GM23338 (cell line): ENCODE measurements at regions not wholly inside any gene's neighbourhood (a gene's known extent, or its start where the extent isn't known, plus 50 kb on each side); places are given as distances from the start of the nearest gene placed in this dataset.

Experiments
- ATAC-seq: fragments of 200-7000 bp; cut with Tn5 transposase; 3 replicates; pipeline ENCODE4 v1.9.1; 2020
- DNase-seq: peaks from one replicate; pipeline ENCODE4 v3.0.0-alpha.2; 2015; ENCODE audit warnings: low spot score
- H2AFZ ChIP-seq: fragments of 200-600 bp; sonication (generic); 2 replicates; pipeline ENCODE4 v1.8.0; 2016; ENCODE audit warnings: antibody characterized with exemption, mild to moderate bottlenecking, moderate library complexity
- H3F3A ChIP-seq: fragments of 200-600 bp; sonication (generic); replicated peaks from 2 replicates; pipeline ENCODE4 v1.8.0; 2017; ENCODE audit warnings: antibody characterized with exemption, mixed run types, low read depth
- H3K27ac ChIP-seq: fragments of 200-600 bp; sonication (generic); 2 replicates; pipeline ENCODE4 v1.6.1; 2016; ENCODE audit warnings: low read depth
- H3K27me3 ChIP-seq: fragments of 200-600 bp; sonication (generic); 2 replicates; pipeline ENCODE4 v1.8.0; 2016; ENCODE audit warnings: mild to moderate bottlenecking, mixed run types, moderate library complexity; ENCODE audit not compliant: insufficient read depth
- H3K36me3 ChIP-seq: fragments of 200-600 bp; sonication (generic); 2 replicates; pipeline ENCODE4 v1.8.0; 2016; ENCODE audit warnings: mild to moderate bottlenecking; ENCODE audit not compliant: insufficient read depth
- H3K4me1 ChIP-seq: fragments of 200-600 bp; sonication (generic); 2 replicates; pipeline ENCODE4 v1.8.0; 2016; ENCODE audit warnings: mild to moderate bottlenecking, moderate library complexity; ENCODE audit not compliant: insufficient read depth
- H3K4me2 ChIP-seq: fragments of 200-600 bp; sonication (generic); 2 replicates; pipeline ENCODE4 v1.7.1; 2017; ENCODE audit warnings: mixed run types
- H3K4me3 ChIP-seq: fragments of 200-600 bp; sonication (generic); 2 replicates; pipeline ENCODE4 v1.6.1; 2016; ENCODE audit warnings: mixed run types
- H3K79me2 ChIP-seq: fragments of 200-600 bp; sonication (generic); replicated peaks from 2 replicates; pipeline ENCODE4 v1.8.0; 2017; ENCODE audit warnings: mild to moderate bottlenecking; ENCODE audit not compliant: insufficient read depth
- H3K9me2 ChIP-seq: fragments of 200-600 bp; sonication (generic); 2 replicates; pipeline ENCODE4 v1.8.0; 2017; ENCODE audit not compliant: insufficient read depth
- H4K20me1 ChIP-seq: fragments of 200-600 bp; sonication (generic); replicated peaks from 2 replicates; pipeline ENCODE4 v1.8.0; 2017; ENCODE audit warnings: mild to moderate bottlenecking; ENCODE audit not compliant: insufficient read depth
- H3K27ac Mint-ChIP-seq: 2 replicates; pipeline ENCODE4 v1.8.0; 2020; ENCODE audit warnings: inconsistent platforms, mild to moderate bottlenecking, moderate library complexity, mixed read lengths
- H3K27me3 Mint-ChIP-seq: 3 replicates; pipeline ENCODE4 v1.8.0; 2022; ENCODE audit warnings: low read depth, mild to moderate bottlenecking, moderate library complexity, mixed read lengths, inconsistent platforms; ENCODE audit not compliant: insufficient read depth, poor library complexity
- H3K36me3 Mint-ChIP-seq: 3 replicates; pipeline ENCODE4 v1.8.0; 2021; ENCODE audit warnings: low read depth, mild to moderate bottlenecking, inconsistent platforms, moderate library complexity, mixed read lengths
- H3K4me1 Mint-ChIP-seq: 3 replicates; pipeline ENCODE4 v1.8.0; 2020; ENCODE audit warnings: mild to moderate bottlenecking, inconsistent platforms, mixed read lengths
- H3K4me3 Mint-ChIP-seq: 3 replicates; pipeline ENCODE4 v1.8.0; 2021; ENCODE audit warnings: moderate library complexity, mild to moderate bottlenecking, inconsistent platforms, mixed read lengths
- H3K9me3 Mint-ChIP-seq: 3 replicates; pipeline ENCODE4 v1.8.0; 2020; ENCODE audit warnings: moderate library complexity, mild to moderate bottlenecking, inconsistent platforms, mixed read lengths
- CREB1 ChIP-seq: fragments of 250-450 bp; sonication (Bioruptor Pico); IDR thresholded peaks from 2 replicates; pipeline ENCODE4 v1.5.0; 2020; ENCODE audit warnings: low read depth, mild to moderate bottlenecking, moderate library complexity
- EZH2 ChIP-seq: fragments of 200-600 bp; sonication (generic); IDR thresholded peaks from one replicate; pipeline ENCODE4 v1.8.0; 2017; ENCODE audit warnings: antibody characterized with exemption, mild to moderate bottlenecking, low read depth; ENCODE audit not compliant: unreplicated experiment
- JUNB ChIP-seq: IDR thresholded peaks from one replicate; pipeline ENCODE4 v1.6.1; 2016; ENCODE audit warnings: antibody characterized with exemption; ENCODE audit not compliant: unreplicated experiment
- NANOG ChIP-seq: IDR thresholded peaks from 2 replicates; pipeline ENCODE4 v1.6.1; 2016; ENCODE audit warnings: antibody characterized with exemption, borderline replicate concordance
- STAT1 ChIP-seq: IDR thresholded peaks from one replicate; pipeline ENCODE4 v1.6.1; 2016; ENCODE audit warnings: antibody characterized with exemption; ENCODE audit not compliant: unreplicated experiment
- ZNF331 ChIP-seq: fragments of 250-450 bp; sonication (Bioruptor Pico); IDR thresholded peaks from 2 replicates; pipeline ENCODE4 v1.5.0; 2020; ENCODE audit warnings: low read depth, mild to moderate bottlenecking, moderate library complexity
- ZNF462 ChIP-seq: fragments of 250-450 bp; sonication (Bioruptor Pico); IDR thresholded peaks from 2 replicates; pipeline ENCODE4 v1.5.0; 2020; ENCODE audit warnings: mild to moderate bottlenecking, moderate library complexity
- TF ChIP-seq, protein P1 (sequence below), 2 experiments: fragments of 200-600 bp in 1 of 2; sonication (generic) in 1 of 2; conservative IDR thresholded peaks; 2 replicates each; pipeline versions ENCODE4 v1.5.1 to v1.6.1; 2016 to 2017; ENCODE audit warnings: antibody characterized with exemption in 2 of 2, low read depth in 2 of 2, mild to moderate bottlenecking in 2 of 2, moderate library complexity in 1 of 2
- TF ChIP-seq, protein P2 (sequence below): IDR thresholded peaks from 2 replicates; pipeline ENCODE4 v1.6.1; 2016; ENCODE audit warnings: antibody characterized with exemption

- TF ChIP-seq, protein P1, sequence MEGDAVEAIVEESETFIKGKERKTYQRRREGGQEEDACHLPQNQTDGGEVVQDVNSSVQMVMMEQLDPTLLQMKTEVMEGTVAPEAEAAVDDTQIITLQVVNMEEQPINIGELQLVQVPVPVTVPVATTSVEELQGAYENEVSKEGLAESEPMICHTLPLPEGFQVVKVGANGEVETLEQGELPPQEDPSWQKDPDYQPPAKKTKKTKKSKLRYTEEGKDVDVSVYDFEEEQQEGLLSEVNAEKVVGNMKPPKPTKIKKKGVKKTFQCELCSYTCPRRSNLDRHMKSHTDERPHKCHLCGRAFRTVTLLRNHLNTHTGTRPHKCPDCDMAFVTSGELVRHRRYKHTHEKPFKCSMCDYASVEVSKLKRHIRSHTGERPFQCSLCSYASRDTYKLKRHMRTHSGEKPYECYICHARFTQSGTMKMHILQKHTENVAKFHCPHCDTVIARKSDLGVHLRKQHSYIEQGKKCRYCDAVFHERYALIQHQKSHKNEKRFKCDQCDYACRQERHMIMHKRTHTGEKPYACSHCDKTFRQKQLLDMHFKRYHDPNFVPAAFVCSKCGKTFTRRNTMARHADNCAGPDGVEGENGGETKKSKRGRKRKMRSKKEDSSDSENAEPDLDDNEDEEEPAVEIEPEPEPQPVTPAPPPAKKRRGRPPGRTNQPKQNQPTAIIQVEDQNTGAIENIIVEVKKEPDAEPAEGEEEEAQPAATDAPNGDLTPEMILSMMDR (conservative IDR thresholded peaks at IDR 0.05; ENCODE audit: low read depth in 2 of 2), result no peak
- TF ChIP-seq, protein P2, sequence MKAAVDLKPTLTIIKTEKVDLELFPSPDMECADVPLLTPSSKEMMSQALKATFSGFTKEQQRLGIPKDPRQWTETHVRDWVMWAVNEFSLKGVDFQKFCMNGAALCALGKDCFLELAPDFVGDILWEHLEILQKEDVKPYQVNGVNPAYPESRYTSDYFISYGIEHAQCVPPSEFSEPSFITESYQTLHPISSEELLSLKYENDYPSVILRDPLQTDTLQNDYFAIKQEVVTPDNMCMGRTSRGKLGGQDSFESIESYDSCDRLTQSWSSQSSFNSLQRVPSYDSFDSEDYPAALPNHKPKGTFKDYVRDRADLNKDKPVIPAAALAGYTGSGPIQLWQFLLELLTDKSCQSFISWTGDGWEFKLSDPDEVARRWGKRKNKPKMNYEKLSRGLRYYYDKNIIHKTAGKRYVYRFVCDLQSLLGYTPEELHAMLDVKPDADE, result no peak
- TF ChIP-seq NANOG (no peak), CREB1 (CRISPR knock-in tag) (no peak)
These were observed 476.5 kb upstream of the MAP3K7 start (continued) for GRCh38 chr6:91063362-91063761.

GRCh38 chr6:91057689-91058088 lies 470.8 kb upstream of the MAP3K7 start:
- Histone ChIP-seq H4K20me1 (no peaks in the 10 kb centered on the region), H3K4me3 (no peak overlapping the region), H3K27me3 (no peaks in the 10 kb centered on the region), H3K4me1 (no peaks in the 10 kb centered on the region), H3K79me2 (no peaks in the 10 kb centered on the region), H3K4me2 (no peak overlapping the region), H3K27ac (no peak overlapping the region), H3K36me3 (no peaks in the 10 kb centered on the region), H2AFZ (no peak overlapping the region), H3K9me2 (no peaks in the 10 kb centered on the region), H3F3A (no peaks in the 10 kb centered on the region)
- no peak for DNase-seq
- Mint-ChIP-seq H3K27me3 (peaks cover 5% of the 10 kb centered on the region), H3K4me1 (no peaks in the 10 kb centered on the region), H3K4me3 (no peak overlapping the region), H3K36me3 (peaks cover 7% of the 10 kb centered on the region; the same call in 2 of the 3 replicates), H3K9me3 (peaks cover 29% of the 10 kb centered on the region; the same call in 2 of the 3 replicates), H3K27ac (no peak overlapping the region)
- no peak for ATAC-seq
- TF ChIP-seq STAT1 (no peak), ZNF462 (CRISPR knock-in tag) (no peak), EZH2 (no peak), NANOG (no peak), JUNB (no peak), ZNF331 (CRISPR knock-in tag) (no peak)
- TF ChIP-seq, protein P1 (conservative IDR thresholded peaks at IDR 0.05; ENCODE audit: low read depth in 2 of 2), result no peak
- TF ChIP-seq, protein P2, result no peak
